ENCODE measurements at regions not wholly inside any gene's neighbourhood (a gene's known extent, or its start where the extent isn't known, plus 50 kb on each side); places are given as distances from the start of the nearest gene placed in this dataset.
"Not testable (repeated sequence)": the region's sequence is repeated elsewhere in the genome, so short reads cannot be mapped to it uniquely, and the experiment has no call there.

DNA sequence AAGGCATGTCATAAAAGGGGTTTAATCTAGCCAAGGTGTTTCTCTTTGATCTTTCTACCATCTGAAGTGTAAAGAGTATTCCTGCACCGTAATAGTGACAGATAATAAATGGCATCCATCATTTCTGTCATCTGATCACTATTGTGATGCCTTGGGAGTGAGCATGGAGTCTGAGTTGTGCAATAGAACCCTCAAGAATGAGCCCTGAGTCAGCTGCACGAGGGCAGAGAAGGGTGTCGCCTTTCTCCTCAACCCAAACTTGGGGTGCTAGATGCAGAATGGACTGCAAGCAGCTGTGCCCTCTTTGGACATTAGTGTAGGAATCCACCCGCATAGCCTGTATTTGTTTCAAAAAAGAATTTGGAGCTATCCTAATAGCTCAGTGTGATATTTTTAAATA, 115.2 kb downstream of the ZNF37A start:
- no peak for DNase-seq
- H3K36me3 ChIP-seq, result no peaks in the 10 kb centered on the region
- TF ChIP-seq, protein P1, sequence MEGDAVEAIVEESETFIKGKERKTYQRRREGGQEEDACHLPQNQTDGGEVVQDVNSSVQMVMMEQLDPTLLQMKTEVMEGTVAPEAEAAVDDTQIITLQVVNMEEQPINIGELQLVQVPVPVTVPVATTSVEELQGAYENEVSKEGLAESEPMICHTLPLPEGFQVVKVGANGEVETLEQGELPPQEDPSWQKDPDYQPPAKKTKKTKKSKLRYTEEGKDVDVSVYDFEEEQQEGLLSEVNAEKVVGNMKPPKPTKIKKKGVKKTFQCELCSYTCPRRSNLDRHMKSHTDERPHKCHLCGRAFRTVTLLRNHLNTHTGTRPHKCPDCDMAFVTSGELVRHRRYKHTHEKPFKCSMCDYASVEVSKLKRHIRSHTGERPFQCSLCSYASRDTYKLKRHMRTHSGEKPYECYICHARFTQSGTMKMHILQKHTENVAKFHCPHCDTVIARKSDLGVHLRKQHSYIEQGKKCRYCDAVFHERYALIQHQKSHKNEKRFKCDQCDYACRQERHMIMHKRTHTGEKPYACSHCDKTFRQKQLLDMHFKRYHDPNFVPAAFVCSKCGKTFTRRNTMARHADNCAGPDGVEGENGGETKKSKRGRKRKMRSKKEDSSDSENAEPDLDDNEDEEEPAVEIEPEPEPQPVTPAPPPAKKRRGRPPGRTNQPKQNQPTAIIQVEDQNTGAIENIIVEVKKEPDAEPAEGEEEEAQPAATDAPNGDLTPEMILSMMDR (IDR thresholded peaks at IDR 0.05; ENCODE audit: low read depth, low read length), result no peak
- H3K9me3 ChIP-seq (ENCODE audit: severe bottlenecking), result no peaks in the 10 kb centered on the region
- no peak overlapping the region for H3K4me3 ChIP-seq (ENCODE audit: low read depth, low read length)
- H3K27ac ChIP-seq, result no peak overlapping the region
- H3K27me3 ChIP-seq (ENCODE audit: insufficient read depth, low read depth, severe bottlenecking), result no peaks in the 10 kb centered on the region

DNA sequence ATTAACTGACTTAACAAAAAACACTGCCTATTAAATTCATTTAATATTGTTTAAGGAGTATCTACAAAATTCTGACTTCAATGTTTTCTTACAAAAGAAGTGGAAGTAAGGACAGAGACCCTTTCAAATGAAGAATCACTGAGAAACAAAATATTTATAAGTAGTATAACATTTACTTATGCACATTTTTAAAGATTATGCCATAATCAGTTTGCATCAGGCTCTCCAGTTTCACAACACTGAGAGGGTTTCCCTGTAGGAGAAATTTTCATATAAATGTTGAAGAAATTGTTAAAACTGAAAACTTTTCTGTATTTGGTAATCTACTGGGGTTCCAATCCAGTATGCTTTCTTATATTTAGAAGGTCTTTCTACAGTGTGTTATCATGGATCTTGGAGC, 115.6 kb downstream of the ZNF37A start:
- not testable (repeated sequence) for H3K27ac ChIP-seq; H3K9me3 ChIP-seq (ENCODE audit: severe bottlenecking); DNase-seq; H3K4me3 ChIP-seq (ENCODE audit: low read depth, low read length); H3K36me3 ChIP-seq; H3K27me3 ChIP-seq (ENCODE audit: insufficient read depth, low read depth, severe bottlenecking)

DNA sequence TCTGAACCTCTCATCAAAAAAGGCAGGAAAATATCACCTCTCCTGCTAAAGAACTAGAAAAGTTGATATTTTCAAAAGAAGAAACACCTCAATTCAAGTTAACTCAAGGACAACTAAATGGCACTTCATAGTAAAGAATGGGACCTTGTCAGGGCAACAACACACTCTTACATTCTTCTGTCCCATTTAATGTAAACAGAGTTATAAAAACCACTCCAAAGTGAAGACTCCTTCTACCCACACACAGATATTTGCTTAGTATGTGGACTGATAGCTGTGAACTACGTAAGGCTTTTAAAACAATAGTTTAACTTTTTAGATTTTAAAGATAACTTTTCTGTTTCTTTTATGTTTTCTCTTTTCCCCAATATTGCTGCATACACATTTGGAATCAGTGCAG, 118.3 kb downstream of the ZNF37A start:
- TF ChIP-seq, protein P1 (IDR thresholded peaks at IDR 0.05; ENCODE audit: low read depth, low read length), result no peak
- no peak overlapping the region for H3K4me3 ChIP-seq (ENCODE audit: low read depth, low read length)
- H3K36me3 ChIP-seq, result no peaks in the 10 kb centered on the region
- peaks cover 10% of the 10 kb centered on the region for H3K9me3 ChIP-seq (ENCODE audit: severe bottlenecking)
- no peak overlapping the region for H3K27ac ChIP-seq
- no peaks in the 10 kb centered on the region for H3K27me3 ChIP-seq (ENCODE audit: insufficient read depth, low read depth, severe bottlenecking)
- DNase-seq, result no peak

DNA sequence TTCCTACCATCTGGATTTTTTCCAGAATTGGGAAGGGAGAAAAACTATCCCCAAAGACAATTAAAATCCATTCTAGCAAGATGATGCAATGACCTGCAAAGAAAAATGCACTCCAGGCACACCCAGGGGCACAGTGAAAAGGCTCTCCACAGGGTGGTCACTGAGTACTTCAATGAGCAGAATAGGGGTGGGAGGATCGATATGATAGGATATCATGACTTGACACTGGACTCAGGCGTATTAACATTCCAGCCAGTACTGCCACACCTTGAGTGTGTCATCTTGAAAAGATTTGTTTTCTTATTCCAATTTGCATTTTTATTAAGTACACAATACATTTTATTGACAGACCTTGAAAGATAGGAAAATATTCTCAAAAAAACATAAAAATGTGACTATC, 132.2 kb downstream of the ZNF37A start:
- TF ChIP-seq, protein P1 (IDR thresholded peaks at IDR 0.05; ENCODE audit: low read depth, low read length), result no peak
- H3K27ac ChIP-seq, result no peak overlapping the region
- no peaks in the 10 kb centered on the region for H3K27me3 ChIP-seq (ENCODE audit: insufficient read depth, low read depth, severe bottlenecking)
- H3K4me3 ChIP-seq (ENCODE audit: low read depth, low read length), result no peak overlapping the region
- no peaks in the 10 kb centered on the region for H3K36me3 ChIP-seq
- peaks cover 3% of the 10 kb centered on the region for H3K9me3 ChIP-seq (ENCODE audit: severe bottlenecking)
- no peak for DNase-seq

DNA sequence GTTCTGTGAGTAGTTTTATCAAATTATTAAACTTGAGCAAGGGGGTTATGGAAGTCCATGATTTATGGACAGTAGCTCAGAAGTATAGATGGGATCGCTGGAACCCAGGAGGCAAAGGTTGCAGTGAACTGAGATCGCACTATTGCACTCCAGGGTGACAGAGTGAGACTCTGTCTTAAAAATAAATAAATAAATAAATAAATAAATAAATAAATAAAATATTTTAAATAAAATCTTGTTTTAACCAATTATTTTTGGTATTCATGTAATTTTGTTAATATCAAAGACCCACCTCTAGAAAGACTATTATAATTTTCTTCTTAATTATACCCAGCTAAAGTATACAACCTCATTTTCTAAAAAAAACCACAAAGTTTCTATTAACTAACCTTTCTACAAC, 134.3 kb downstream of the ZNF37A start:
- H3K9me3 ChIP-seq (ENCODE audit: severe bottlenecking), result no peaks in the 10 kb centered on the region
- TF ChIP-seq, protein P1 (IDR thresholded peaks at IDR 0.05; ENCODE audit: low read depth, low read length), result no peak
- H3K36me3 ChIP-seq, result no peaks in the 10 kb centered on the region
- no peaks in the 10 kb centered on the region for H3K27me3 ChIP-seq (ENCODE audit: insufficient read depth, low read depth, severe bottlenecking)
- no peak overlapping the region for H3K27ac ChIP-seq
- no peak for DNase-seq
- H3K4me3 ChIP-seq (ENCODE audit: low read depth, low read length), result no peak overlapping the region

DNA sequence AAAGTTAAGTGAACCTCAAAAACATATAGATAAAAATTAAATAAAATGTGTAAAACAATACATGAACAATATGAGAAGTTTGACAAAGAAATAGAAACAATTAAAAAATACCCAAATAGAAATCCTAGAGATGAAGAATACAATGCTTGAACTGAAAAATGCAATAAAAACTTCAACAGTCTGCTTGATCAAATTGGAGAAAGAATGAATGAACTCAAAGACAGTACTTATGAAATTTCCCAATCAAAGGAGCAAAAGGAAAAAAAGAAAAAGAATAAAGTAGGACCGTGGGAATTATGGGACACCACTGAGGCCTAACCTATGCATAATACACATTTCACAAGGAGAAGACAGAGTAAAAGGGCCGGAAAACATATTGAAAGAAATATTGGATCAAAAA, 144.3 kb downstream of the ZNF37A start:
- DNase-seq; H3K27ac ChIP-seq; H3K27me3 ChIP-seq (ENCODE audit: insufficient read depth, low read depth, severe bottlenecking); H3K9me3 ChIP-seq (ENCODE audit: severe bottlenecking); H3K4me3 ChIP-seq (ENCODE audit: low read depth, low read length); H3K36me3 ChIP-seq: not testable (repeated sequence)

DNA sequence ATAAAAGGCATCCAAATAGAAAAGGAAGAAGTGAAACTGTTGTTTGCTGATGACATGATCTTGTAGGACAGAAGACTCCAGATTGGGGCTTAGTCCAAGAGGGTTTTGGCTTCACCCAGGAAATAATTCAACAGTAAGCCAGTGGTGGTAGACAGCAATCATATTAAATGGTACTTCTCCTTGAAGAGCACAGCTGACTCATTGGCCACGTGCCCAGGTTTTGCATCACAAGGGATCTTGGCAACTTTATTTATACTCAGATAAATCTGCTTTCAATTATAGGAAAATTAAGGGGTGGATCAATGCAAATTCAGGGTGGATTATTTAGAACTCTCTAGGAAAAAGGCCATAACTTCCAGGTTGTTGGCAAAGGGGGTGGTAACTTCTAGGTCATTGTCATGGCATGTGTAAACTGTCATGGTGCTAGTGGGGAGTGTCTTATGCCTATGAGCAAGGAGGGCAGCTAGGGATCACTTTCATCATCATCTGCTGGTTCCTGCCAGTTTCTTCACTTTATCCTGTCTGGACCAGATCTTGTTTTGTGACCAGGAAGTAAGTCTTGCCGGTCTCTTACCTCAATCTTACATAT, 148.0 kb downstream of the ZNF37A start:
- H3K4me3 ChIP-seq (ENCODE audit: low read depth, low read length); DNase-seq; H3K27me3 ChIP-seq (ENCODE audit: insufficient read depth, low read depth, severe bottlenecking); H3K27ac ChIP-seq; H3K9me3 ChIP-seq (ENCODE audit: severe bottlenecking); H3K36me3 ChIP-seq: not testable (repeated sequence)

DNA sequence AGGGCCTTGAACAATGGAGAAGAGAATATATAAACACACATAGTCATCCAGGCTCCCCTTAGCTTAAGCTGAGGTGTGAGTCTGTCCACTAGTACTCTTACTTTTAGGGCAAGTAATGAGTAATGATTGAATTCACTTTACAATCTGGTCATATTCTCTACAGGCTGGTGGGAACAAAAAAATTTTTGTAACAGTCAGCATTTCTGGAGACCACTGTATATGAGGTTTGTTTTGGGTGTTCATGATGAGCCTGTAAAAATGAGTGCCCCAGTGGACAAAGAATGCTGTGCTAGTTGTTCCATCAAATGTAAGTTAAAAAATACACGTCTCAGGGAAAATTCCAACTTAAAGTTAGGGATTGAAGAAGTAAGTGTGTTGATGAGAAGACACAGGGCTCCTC, 154.0 kb downstream of the ZNF37A start:
- not testable (repeated sequence) for H3K9me3 ChIP-seq (ENCODE audit: severe bottlenecking); DNase-seq; H3K36me3 ChIP-seq; H3K4me3 ChIP-seq (ENCODE audit: low read depth, low read length); H3K27ac ChIP-seq; H3K27me3 ChIP-seq (ENCODE audit: insufficient read depth, low read depth, severe bottlenecking)

Measured in WERI-Rb-1 (cell line).